AML-193 (cell line): ENCODE measurements at regions not wholly inside any gene's neighbourhood (a gene's known extent, or its start where the extent isn't known, plus 50 kb on each side); places are given as distances from the start of the nearest gene placed in this dataset.
"Not testable (repeated sequence)": the region's sequence is repeated elsewhere in the genome, so short reads cannot be mapped to it uniquely, and the experiment has no call there.

Source experiments
- DNase-seq, 2 experiments: peaks; one replicate each; lab custom pipeline; 2025; lab: John Stamatoyannopoulos, UW

DNA sequence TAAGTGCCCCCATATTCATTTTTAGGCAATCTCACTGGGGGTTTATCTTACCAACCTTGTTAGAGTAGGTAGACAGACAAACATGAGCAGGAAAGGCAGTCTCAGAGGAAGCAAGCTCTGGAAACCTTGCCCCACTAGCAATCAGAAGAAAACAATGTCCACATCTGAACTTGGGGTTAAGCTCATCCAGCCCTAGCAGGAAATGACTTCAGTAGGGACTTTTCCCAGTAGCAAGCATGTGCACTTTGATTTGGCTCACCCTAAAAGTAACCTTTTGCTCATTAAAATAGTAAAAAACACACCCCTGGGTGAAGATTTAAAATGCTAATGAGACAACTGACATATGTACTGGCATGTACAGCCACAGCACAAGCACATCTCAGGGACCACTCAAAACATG lies 175.5 kb downstream of the AKAIN1 start:
- no peak for DNase-seq

DNA sequence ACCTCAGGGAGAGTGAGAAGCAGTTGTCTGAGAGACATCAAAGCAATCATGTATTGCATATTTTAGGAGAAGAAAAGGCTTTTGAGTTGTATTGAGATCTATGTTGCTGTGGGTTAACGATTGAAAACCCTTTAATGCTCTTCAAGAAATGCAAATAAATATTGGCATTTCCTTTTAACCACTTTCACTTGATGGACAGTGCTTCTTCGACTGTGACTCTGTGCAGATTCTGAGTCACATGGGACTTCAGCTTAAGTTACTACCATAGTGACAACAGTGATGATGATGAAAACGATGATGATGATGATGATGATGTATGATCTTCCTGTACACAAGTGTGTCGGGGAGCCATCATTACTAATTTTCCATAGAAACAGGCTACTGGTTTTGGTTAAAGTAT lies 181.8 kb downstream of the AKAIN1 start:
- no peak for DNase-seq

DNA sequence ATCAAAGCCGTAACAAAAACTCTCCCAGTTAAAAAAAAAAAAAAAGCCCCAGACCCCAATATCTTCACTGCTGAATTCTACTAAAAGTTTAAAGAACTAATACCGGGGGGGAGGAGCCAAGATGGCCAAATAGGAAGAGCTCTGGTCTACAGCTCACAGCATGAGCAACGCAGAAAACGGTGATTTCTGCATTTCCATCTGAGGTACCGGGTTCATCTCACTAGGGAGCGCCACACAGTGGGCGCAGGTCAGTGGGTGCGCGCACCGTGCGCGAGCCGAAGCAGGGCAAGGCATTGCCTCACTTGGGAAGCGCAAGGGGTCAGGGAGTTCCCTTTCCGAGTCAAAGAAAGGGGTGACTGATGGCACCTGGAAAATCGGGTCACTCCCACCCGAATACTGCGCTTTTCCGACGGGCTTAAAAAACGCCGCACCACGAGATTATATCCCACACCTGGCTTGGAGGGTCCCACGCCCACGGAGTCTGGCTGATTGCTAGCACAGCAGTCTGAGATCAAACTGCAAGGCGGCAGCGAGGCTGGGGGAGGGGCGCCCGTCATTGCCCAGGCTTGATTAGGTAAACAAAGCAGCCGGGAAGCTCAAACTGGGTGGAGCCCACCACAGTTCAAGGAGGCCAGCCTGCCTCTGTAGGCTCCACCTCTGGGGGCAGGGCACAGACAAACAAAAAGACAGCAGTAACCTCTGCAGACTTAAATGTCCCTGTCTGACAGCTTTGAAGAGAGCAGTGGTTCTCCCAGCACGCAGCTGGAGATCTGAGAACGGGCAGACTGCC lies 192.8 kb downstream of the AKAIN1 start:
- DNase-seq: not testable (repeated sequence)

DNA sequence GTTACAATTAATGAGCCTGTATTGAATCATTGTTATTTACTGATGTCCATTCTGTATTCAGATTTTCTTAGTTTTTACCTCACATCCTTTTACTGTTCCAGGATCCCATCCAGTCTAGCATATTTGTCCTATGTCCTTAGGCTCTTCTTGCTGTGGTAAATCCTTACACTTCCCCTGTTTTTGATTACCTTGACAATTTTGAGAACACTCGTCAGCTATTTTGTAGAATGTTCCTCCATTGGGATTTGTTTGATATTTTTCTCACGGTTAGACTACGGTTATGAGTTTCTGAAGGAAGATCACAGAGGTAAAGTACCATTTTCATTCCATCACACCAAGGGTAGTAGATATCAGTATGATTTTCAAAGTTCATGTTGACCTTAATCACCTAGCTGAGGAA lies 202.3 kb downstream of the AKAIN1 start:
- no peak for DNase-seq

DNA sequence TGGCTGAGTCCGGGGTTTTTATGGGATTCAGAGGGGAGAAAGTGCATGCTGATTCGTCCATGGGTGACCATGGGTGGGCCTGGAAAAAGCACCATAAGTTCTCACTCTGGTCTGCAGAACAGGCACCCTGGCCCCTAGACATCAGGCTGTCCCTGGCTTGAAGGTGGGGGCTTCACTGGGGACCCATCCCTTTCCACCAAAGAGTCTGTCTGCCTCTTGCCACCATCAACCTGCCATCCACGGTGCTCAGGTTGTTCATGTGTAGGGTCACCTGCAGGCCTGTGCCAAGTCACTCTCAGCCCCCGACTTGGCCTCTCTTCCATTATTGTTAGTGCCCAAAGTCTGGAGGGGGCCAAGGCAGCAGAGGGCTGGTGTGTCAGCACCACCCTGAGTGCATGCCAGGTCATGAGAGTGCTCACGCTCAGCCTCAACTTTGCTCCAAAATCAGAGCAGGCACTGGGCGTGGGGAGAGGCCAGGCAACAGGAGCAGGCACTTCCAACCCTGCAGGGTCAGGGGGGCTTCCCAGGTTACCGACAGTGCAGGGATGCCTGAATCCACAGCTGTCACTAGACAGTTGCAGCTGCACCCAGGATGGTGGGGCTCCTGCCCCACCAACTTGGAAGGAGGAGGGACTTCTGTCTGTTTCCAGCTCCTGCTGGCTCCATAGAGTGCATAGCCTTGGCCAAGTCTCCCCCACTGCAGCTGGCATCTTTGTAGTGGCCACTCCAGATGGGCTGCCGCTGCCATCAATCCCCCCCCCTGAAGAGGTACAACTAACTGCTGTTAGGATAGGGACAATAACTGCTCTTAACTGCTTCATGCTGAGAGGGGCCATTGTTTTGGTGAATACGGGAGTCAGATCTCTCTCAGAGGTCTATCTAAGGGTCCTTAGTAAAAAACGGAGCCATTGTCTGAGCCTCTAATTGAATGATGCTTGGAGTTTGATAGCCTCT lies 209.3 kb downstream of the AKAIN1 start:
- DNase-seq: no peak

DNA sequence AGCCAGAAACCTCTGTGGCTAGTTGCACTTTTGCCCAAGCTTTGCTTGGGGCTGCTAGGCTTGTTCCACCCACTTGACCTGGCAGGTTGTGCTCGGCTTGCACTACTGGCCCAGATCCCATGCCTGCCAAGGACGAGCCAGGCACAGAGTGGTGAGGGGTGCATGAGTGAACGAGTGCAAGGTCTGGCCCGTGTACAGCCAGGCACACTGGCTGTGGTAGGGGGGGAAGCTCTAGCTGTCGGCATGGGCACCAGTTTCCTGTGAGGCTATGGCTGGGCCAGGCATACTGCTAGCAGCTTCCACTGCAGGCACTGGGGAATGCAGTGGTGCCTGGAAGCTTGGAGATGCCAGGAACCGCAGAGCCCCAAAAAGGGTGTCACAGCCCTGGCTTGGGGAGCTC lies 210.4 kb downstream of the AKAIN1 start:
- no peak for DNase-seq

DNA sequence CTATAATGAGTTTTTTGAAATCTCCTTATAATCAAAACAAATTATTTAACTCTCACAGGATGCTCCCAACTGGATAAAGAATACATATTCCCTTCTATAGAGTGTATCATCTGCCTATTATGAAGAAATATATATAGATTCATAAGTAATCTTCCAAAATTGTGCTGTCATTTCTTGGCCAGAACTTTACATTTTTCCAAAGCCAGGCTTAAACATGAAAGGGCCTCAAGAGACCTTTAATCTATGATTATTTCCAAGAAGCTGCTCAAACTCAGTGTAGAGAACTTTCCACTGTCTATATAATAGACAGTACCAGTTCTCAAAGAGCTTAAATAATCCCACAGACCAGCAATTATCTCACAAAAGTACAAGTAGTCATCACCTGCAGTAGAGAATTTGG lies 211.0 kb downstream of the AKAIN1 start:
- no peak for DNase-seq

DNA sequence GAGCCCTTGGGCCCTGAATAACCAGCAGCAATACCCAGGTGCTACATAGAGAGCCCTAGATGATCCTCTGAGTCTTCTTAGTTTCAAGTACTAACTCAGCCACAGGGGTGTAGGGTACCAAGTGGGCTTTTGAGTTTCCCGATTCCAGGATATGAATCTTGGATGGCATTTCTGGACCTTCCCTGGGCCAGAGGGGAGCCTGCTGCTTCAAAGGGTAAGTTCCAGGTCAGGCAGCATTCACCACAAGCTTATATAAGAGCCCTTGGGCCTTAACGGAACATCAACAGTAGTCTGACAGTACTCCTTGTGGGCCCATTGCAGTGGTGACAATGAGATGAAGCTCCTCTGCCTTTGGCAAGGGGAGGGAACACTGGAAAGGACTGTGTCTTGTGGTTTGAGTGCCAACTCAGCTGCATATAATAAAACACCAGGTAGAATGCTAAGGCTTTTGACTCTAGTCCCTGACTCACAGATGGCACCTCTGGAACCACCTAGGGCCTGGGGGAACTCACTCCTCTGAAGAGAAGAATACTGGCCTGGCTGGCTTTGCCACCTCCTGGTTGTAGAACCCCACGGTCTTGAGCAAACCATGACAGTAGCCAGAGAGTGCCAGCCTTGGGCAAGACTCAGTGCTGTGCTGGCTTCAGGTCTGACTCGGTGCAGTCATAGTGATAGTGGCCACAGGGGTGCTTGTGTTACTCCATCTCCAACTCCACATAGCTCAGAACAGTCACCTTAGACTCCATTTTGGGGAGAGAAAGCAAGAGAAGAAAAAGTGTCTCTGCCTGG lies 235.7 kb downstream of the AKAIN1 start:
- no peak for DNase-seq

DNA sequence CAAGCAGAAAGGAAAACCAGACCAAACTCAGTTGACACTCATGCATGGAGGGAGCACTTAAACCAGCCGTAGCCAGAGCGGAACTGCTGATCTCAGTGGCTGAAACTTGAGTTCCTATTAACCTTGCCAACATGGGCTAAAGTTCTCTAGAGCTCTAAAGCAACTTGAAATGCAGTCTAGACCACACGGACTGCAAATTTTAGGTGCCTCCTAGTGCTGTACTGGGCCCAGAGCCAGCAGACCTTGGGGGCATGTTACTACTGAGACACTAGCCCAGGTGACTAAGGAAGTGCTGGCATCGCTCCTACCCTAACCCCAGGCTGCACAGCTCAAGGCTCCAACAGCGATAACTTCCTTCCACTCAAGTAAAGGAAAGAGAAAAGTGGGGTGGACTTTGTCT lies 236.5 kb downstream of the AKAIN1 start:
- DNase-seq: no peak

DNA sequence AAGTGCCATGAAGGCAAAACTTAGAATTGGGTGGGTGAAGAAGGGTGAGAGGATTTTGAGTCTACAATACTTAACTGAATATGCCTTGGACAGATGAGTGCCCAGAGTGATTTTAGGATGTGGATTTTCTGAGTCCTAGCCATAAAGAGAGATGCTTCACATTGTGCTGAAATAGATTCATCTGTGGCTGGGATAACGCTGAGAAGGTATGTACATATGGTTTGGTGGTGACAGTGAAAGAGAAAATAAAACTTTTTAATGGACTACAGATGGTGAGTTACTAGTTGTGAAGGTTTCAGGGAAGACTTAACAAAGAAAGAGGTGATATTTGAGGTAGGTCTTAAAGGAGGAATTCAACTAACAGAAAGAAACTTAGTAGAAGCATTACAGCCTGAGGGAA lies 265.8 kb downstream of the AKAIN1 start:
- DNase-seq: no peak

DNA sequence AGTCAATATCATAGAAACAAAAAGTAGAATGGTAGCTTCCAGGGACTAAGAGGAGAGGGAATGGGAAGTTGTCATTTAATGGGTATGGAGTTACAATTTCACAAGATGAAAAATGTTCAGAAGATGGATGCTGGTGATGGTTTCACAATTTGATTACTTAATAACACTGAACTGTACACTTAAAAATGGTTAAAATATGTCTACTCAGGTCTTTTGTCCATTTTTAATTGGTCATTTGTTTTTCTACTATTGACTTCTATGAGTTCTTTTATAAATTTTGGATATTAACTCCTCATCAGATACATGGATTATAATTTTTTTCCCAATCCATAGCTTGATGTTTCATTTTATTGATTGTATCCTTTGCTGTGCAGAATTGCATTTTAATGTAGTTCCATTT lies 275.5 kb downstream of the AKAIN1 start:
- no peak for DNase-seq

DNA sequence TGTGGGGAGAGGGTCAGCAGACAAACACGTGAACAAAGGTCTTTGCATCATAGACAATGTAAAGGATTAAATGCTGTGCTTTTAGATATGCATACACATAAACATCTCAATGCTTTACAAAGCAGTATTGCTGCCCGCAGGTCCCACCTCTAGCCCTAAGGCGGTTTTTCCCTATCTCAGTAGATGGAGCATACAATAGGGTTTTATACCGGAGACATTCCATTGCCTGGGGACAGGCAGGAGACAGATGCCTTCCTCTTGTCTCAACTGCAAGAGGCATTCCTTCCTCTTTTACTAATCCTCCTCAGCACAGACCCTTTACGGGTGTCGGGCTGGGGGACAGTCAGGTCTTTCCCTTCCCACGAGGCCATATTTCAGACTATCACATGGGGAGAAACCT lies 279.5 kb downstream of the AKAIN1 start:
- not testable (repeated sequence) for DNase-seq

DNA sequence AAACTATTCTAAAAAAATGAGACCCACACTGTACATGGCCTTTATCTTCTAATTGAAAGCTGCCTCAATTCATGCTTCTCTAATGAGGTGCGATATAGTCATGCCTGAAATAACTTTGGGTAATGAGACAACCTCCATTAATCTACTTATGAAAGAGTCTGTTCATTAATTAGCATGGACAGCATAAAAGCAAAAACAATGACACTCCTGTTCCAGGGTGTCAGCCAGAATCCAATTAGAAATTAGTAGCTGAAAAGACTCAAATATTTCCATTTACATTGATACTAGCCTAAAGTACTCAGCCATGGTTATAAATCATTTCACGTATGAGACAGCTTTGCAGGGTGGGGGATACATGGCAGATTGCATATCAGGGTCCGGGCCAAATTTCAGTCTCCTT lies 288.7 kb downstream of the AKAIN1 start:
- DNase-seq: no peak

DNA sequence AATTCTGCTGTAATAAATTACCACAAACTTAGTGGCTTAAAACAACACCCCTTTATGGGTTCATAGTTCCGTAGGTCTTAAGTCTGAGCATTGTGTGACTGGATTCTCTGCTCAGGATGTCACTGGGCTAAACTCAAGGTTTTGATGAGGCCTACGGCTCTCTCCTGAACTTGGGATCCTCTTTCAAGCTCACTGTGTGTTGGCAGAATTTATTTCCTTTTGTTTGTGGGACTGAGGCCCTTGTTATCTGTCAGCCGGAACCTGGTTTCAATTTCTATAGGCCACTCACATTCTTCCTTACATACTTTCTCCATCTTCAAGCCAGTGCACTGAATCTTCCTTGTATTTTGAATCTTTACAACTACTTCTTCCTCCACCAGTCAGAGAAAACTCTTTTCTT lies 290.2 kb downstream of the AKAIN1 start:
- no peak for DNase-seq

DNA sequence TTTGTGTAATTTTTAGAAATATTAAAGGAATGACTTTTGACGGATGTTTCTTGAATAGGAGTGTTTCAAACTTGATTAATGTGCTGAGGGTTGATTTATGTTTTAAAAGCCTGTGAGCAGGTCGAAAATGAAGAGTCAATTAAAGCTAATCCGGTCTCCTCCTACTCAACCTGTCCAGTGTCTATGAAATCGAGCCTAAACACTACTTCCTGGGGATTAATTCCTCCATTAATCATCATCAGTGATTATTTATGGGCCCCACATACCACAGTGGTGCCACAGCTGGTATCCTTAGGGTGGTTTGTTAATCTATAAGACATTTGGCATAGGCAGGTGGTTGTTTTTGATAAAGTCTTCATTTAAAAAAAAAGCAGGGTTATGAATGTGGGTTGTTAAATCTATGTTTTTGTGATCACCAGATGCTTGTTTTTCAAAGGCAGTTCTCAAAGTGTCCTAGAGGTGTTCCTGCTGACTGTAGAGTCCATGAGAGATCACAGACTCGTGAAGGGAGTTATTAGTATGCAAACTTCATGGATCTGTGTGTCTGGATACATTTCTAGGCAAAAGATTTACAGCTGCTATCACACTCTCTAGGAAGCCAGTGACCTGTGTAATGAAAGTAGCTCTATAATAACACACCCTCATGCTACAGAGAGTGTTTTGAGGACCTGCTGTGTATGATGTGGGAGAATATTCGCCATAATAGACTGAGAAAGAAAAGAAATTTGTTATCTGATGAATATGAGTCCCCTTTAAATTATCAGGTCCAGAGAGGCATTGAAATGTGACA lies 308.6 kb downstream of the AKAIN1 start:
- DNase-seq: no peak

DNA sequence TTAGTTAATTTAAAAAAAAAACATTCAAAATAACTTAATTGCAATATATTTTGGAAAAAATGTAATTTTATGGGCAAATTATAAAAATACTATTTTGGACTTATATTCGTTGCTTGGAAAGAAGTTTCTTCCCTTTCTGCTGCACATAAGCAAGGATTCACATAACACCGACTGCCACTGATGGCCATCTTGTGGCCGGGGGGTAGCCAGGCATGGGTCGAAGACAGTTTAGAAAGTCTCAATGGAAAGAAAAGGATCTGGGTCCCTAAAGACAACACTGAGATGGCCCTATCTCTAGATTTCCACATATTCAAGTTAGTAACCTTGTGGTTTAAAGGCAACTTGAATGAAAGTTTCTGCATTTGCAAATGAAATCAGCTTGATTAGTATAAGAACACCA lies 318.6 kb downstream of the AKAIN1 start:
- DNase-seq: no peak

DNA sequence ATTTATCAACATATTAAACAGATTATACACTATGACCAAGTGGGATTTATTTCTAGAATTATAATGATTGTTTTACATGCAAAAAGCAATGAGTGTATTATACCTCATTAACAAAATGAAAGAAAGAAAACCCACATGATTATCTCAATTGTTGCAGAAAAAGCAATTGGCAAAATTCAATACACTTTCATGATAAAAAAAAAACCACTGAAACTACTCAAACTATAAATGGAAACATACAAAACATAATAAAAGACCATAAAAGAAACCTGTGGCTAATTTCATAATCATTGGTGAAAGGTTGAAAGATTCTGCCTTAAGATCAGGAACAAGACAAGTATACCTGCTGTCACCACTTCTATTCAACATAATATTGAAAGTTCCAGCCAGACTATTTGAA lies 325.9 kb downstream of the AKAIN1 start:
- DNase-seq: no peak

DNA sequence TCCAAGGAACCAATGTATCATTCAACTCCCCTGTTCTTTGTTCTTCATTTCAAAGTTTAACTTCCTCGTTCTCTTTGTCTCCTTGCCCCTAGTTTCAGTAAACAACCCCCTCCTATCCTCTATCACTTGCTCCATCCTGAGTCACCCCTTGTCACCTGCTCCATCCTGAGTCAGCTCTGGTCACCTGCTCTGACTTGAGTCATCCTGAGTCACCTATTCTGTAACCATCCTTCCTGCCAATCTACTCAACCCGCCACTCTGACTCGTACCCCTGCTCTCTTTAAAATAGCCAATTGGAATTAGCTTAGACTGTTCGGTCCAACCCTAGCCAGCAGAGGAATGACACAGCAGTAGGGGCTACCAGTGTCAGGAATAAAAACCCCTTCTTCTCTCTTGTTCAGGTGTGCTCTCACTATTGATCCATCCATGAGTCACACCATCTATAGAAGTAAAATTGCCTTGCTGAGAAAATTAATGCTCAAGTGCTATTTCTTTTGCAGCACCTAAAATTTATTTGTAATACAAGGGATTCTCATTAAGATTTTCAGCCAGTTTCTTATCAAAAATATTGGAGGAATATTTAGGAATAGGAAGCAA lies 326.8 kb downstream of the AKAIN1 start:
- no peak for DNase-seq

DNA sequence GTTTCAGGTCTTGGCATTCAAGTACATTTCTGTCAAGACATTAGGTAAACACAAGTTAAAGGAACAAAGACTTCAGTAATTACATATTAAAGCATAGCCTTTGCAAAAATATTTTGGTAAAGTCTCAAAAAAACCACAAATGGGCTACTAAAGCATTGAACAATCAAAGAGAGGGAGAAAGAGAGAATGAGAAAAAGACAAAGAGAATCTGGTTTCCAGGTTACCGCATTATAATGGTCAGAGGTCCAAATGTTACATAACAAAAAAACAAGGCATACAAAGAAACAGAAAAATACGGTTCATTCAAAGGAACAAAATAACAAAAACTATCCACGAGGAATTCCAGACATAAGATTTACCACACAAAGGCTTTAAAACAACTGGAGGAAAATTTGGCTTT lies 327.9 kb downstream of the AKAIN1 start:
- no peak for DNase-seq

DNA sequence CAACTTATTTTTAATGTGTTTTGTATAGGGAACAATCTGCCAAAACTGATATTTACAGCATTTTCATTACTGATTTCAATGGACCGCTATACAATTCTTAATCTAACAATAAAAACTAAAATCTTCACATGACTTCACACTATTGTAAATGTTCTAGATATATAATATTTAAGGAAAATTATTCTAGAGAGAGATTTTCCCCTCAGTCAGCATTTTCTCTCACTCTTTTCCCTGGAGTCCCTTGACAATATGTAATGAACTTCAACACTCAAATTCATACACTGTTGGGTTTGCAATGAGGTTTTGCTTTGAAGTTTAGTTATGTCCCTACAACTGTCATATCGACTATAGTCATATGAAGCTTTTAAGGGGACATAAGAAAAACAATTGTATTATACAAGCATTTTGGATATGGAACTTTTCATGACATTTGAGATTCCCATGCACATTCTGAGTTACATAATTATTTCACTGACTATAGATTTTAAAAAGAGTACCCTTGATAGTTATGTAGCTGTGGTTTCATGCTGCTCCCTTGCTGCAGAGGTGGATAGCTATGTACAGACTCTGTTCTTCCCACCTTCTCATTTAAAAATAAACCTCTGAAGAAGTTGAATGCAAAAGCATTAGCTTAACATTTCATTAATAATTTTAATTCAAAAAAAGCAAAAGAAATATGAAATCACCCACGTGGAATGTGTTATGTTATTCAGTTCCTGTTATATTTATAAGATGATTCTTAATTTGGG lies 338.5 kb downstream of the AKAIN1 start:
- DNase-seq: no peak
